Muscle layer of colon (tissue), 2 donors: ENCODE measurements at regions not wholly inside any gene's neighbourhood (a gene's known extent, or its start where the extent isn't known, plus 50 kb on each side); places are given as distances from the start of the nearest gene placed in this dataset.
A peak's percentile ranks its signal among the peaks of the same experiment; 100 is the strongest.

Experiments used
- H3K27ac ChIP-seq: one replicate; pipeline ENCODE4 v1.7.0; 2013; ENCODE audit warnings: low read depth, mild to moderate bottlenecking, low read length, moderate library complexity
- H3K27me3 ChIP-seq, 2 donors: one replicate each; pipeline ENCODE4 v1.7.0; 2013; ENCODE audit warnings: low read length in 2 of 2, mild to moderate bottlenecking in 2 of 2; ENCODE audit not compliant: insufficient read depth in 2 of 2, control insufficient read depth in 1 of 2
- H3K36me3 ChIP-seq: one replicate; pipeline ENCODE4 v1.7.0; 2013; ENCODE audit warnings: mild to moderate bottlenecking, low read length; ENCODE audit not compliant: insufficient read depth
- H3K4me1 ChIP-seq: one replicate; pipeline ENCODE4 v1.7.0; 2013; ENCODE audit warnings: mild to moderate bottlenecking, low read length; ENCODE audit not compliant: insufficient read depth
- H3K4me3 ChIP-seq, 2 donors: one replicate each; pipeline ENCODE4 v1.7.0; 2013; ENCODE audit warnings: low read length in 2 of 2, low read depth in 1 of 2, mild to moderate bottlenecking in 1 of 2, moderate library complexity in 1 of 2
- H3K9ac ChIP-seq: one replicate; pipeline ENCODE4 v1.7.0; 2013; ENCODE audit warnings: low read length
- H3K9me3 ChIP-seq: one replicate; pipeline ENCODE4 v1.7.0; 2013; ENCODE audit warnings: mild to moderate bottlenecking, low read length
- donor health status: abdominal sarcoma.
- donor health status: Adenocarcinoma of cecum.

- H3K36me3 ChIP-seq, result no peaks in the 10 kb centered on the region
- no peaks in the 10 kb centered on the region for H3K4me1 ChIP-seq
- no peak overlapping the region for H3K4me3 ChIP-seq
- no peak overlapping the region for H3K9ac ChIP-seq
- no peaks in the 10 kb centered on the region for H3K9me3 ChIP-seq
- no peaks in the 10 kb centered on the region for H3K27me3 ChIP-seq
- H3K27ac ChIP-seq, result no peak overlapping the region
These were observed 140.7 kb downstream of the PFKFB3 start for GRCh38 chr10:6343305-6344010.

GRCh38 chr10:6345404-6345803, 142.7 kb downstream of the PFKFB3 start:
- Histone ChIP-seq H3K9me3 (no peaks in the 10 kb centered on the region), H3K4me3 (no peak overlapping the region), H3K27ac (no peak overlapping the region), H3K9ac (no peak overlapping the region), H3K4me1 (no peaks in the 10 kb centered on the region), H3K27me3 (no peaks in the 10 kb centered on the region), H3K36me3 (no peaks in the 10 kb centered on the region)

GRCh38 chr10:6346631-6347030, 143.9 kb downstream of the PFKFB3 start:
- no peak overlapping the region for H3K9ac ChIP-seq
- no peaks in the 10 kb centered on the region for H3K36me3 ChIP-seq
- H3K9me3 ChIP-seq, result no peaks in the 10 kb centered on the region
- no peak overlapping the region for H3K4me3 ChIP-seq
- H3K27ac ChIP-seq, result no peak overlapping the region
- no peaks in the 10 kb centered on the region for H3K27me3 ChIP-seq
- no peaks in the 10 kb centered on the region for H3K4me1 ChIP-seq

- Histone ChIP-seq H3K4me3 (no peak overlapping the region), H3K9ac (no peak overlapping the region)
These were observed 144.7 kb downstream of the PFKFB3 start for GRCh38 chr10:6347391-6347951.

GRCh38 chr10:6348096-6348874, 145.6 kb downstream of the PFKFB3 start:
- Histone ChIP-seq H3K9ac (no peak overlapping the region), H3K27me3 (no peaks in the 10 kb centered on the region), H3K36me3 (no peaks in the 10 kb centered on the region), H3K27ac (peak overlapping the region; percentile 48), H3K4me1 (no peaks in the 10 kb centered on the region), H3K9me3 (no peaks in the 10 kb centered on the region), H3K4me3 (no peak overlapping the region)

More at GRCh38 chr10:6347391-6347951, 144.7 kb downstream of the PFKFB3 start:
- Histone ChIP-seq H3K9me3 (no peaks in the 10 kb centered on the region), H3K27ac (no peak overlapping the region), H3K27me3 (no peaks in the 10 kb centered on the region), H3K36me3 (no peaks in the 10 kb centered on the region), H3K4me1 (no peaks in the 10 kb centered on the region)

- H3K4me1 ChIP-seq, result no peaks in the 10 kb centered on the region
- no peak overlapping the region for H3K4me3 ChIP-seq
- no peaks in the 10 kb centered on the region for H3K27me3 ChIP-seq
- H3K9ac ChIP-seq, result no peak overlapping the region
- no peaks in the 10 kb centered on the region for H3K9me3 ChIP-seq
- H3K27ac ChIP-seq, result no peak overlapping the region
- H3K36me3 ChIP-seq, result no peaks in the 10 kb centered on the region
These were observed 147.3 kb downstream of the PFKFB3 start for GRCh38 chr10:6349846-6350535.

GRCh38 chr10:6350609-6351008, 147.9 kb downstream of the PFKFB3 start:
- Histone ChIP-seq H3K27ac (no peak overlapping the region), H3K27me3 (no peaks in the 10 kb centered on the region), H3K36me3 (no peaks in the 10 kb centered on the region), H3K9ac (no peak overlapping the region), H3K4me3 (no peak overlapping the region), H3K9me3 (no peaks in the 10 kb centered on the region), H3K4me1 (no peaks in the 10 kb centered on the region)

GRCh38 chr10:6351495-6351894, 148.8 kb downstream of the PFKFB3 start:
- H3K4me3 ChIP-seq, result no peak overlapping the region

GRCh38 chr10:6353526-6353925, 150.8 kb downstream of the PFKFB3 start:
- Histone ChIP-seq H3K27me3 (no peaks in the 10 kb centered on the region), H3K36me3 (no peaks in the 10 kb centered on the region), H3K9ac (no peak overlapping the region), H3K4me3 (no peak overlapping the region), H3K9me3 (peaks cover 5% of the 10 kb centered on the region), H3K27ac (no peak overlapping the region), H3K4me1 (no peaks in the 10 kb centered on the region)

More at GRCh38 chr10:6351495-6351894, 148.8 kb downstream of the PFKFB3 start:
- Histone ChIP-seq H3K9me3 (peaks cover 3% of the 10 kb centered on the region), H3K27me3 (no peaks in the 10 kb centered on the region), H3K9ac (no peak overlapping the region), H3K27ac (no peak overlapping the region), H3K36me3 (no peaks in the 10 kb centered on the region), H3K4me1 (no peaks in the 10 kb centered on the region)

GRCh38 chr10:6354168-6354772, 151.5 kb downstream of the PFKFB3 start:
- no peak overlapping the region for H3K4me3 ChIP-seq
- H3K27me3 ChIP-seq, result no peaks in the 10 kb centered on the region
- no peaks in the 10 kb centered on the region for H3K4me1 ChIP-seq
- H3K36me3 ChIP-seq, result no peaks in the 10 kb centered on the region
- H3K9ac ChIP-seq, result no peak overlapping the region
- H3K9me3 ChIP-seq, result peaks cover 5% of the 10 kb centered on the region
- H3K27ac ChIP-seq, result no peak overlapping the region

- Histone ChIP-seq H3K4me3 (no peak overlapping the region), H3K9ac (no peak overlapping the region), H3K27ac (no peak overlapping the region), H3K27me3 (no peaks in the 10 kb centered on the region), H3K9me3 (peaks cover 5% of the 10 kb centered on the region), H3K36me3 (no peaks in the 10 kb centered on the region), H3K4me1 (no peaks in the 10 kb centered on the region)
These were observed 153.6 kb downstream of the PFKFB3 start for GRCh38 chr10:6356280-6356793.
